Neutrophil (primary cell): ENCODE measurements at regions not wholly inside any gene's neighbourhood (a gene's known extent, or its start where the extent isn't known, plus 50 kb on each side); places are given as distances from the start of the nearest gene placed in this dataset.

Experiments used
- H3K27ac ChIP-seq: fragments of 200-600 bp; sonication (generic); 2 replicates; pipeline ENCODE4 v1.5.1; 2016; ENCODE audit warnings: mild to moderate bottlenecking, moderate library complexity
- H3K27me3 ChIP-seq: fragments of 200-600 bp; sonication (generic); 2 replicates; pipeline ENCODE4 v1.6.0; 2016; ENCODE audit warnings: mild to moderate bottlenecking
- H3K36me3 ChIP-seq: fragments of 200-600 bp; sonication (generic); 2 replicates; pipeline ENCODE4 v1.5.1; 2017
- H3K4me1 ChIP-seq, 2 experiments: fragments of 200-600 bp in 1 of 2; sonication (generic) in 1 of 2; 1 replicate in 1 of 2; 2 replicates in 1 of 2; pipeline versions ENCODE4 v1.5.1 to v1.6.1; 2013 to 2016; ENCODE audit warnings: low read depth in 1 of 2, low read length in 1 of 2, mild to moderate bottlenecking in 1 of 2, moderate library complexity in 1 of 2; ENCODE audit not compliant: control insufficient read depth in 1 of 2, insufficient read depth in 1 of 2
- H3K4me3 ChIP-seq, 2 experiments: fragments of 200-600 bp in 1 of 2; sonication (generic) in 1 of 2; 1 replicate in 1 of 2; 2 replicates in 1 of 2; pipeline ENCODE4 v1.5.1; 2013 to 2016; ENCODE audit warnings: low read depth in 1 of 2, low read length in 1 of 2, mild to moderate bottlenecking in 1 of 2, moderate library complexity in 1 of 2
- H3K9me3 ChIP-seq: fragments of 200-600 bp; sonication (generic); 2 replicates; pipeline ENCODE4 v1.5.1; 2016
- CTCF ChIP-seq: fragments of 200-600 bp; sonication (generic); IDR thresholded peaks from 2 replicates; pipeline ENCODE4 v1.5.1; 2016; ENCODE audit warnings: antibody characterized with exemption

GRCh38 chr2:16565481-16565880 lies 100.2 kb downstream of the CYRIA start:
- no peak for TF ChIP-seq CTCF
- H3K4me1 ChIP-seq, result no peaks in the 10 kb centered on the region
- no peaks in the 10 kb centered on the region for H3K27me3 ChIP-seq
- H3K27ac ChIP-seq, result no peak overlapping the region
- H3K36me3 ChIP-seq, result peaks cover 49% of the 10 kb centered on the region
- H3K9me3 ChIP-seq, result no peaks in the 10 kb centered on the region
- no peak overlapping the region for H3K4me3 ChIP-seq

GRCh38 chr2:16561676-16562075 lies 104.0 kb downstream of the CYRIA start:
- Histone ChIP-seq H3K36me3 (peaks cover 87% of the 10 kb centered on the region), H3K27ac (no peak overlapping the region)

DNA sequence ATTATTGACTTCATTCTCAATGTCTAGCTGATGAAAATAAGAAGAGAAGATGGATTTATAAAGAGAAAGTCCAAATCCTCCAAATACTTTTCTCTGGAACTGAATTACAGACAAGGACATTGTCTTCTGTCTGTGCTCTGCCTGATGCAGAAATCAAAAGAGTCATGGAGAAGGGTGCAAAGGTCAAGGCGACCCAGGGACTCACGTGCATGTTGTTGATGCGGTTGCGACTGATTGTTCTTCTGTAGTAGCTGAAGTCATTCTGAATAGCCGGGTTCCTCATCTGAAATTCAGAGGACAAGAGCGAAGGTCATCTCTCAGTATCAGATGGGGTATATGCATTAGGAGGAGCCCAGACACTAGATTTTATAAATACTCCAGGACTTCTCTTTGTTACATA lies 104.4 kb downstream of the CYRIA start:
- Histone ChIP-seq H3K27me3 (no peaks in the 10 kb centered on the region), H3K4me3 (no peak overlapping the region), H3K9me3 (no peaks in the 10 kb centered on the region), H3K36me3 (peaks cover 91% of the 10 kb centered on the region), H3K4me1 (no peaks in the 10 kb centered on the region), H3K27ac (no peak overlapping the region)
- TF ChIP-seq CTCF, result no peak

More at GRCh38 chr2:16561676-16562075, 104.0 kb downstream of the CYRIA start:
- H3K4me3 ChIP-seq, result no peak overlapping the region
- H3K9me3 ChIP-seq, result no peaks in the 10 kb centered on the region
- H3K4me1 ChIP-seq, result no peaks in the 10 kb centered on the region
- TF ChIP-seq CTCF, result no peak
- H3K27me3 ChIP-seq, result no peaks in the 10 kb centered on the region

GRCh38 chr2:16559278-16560067 lies 106.2 kb downstream of the CYRIA start:
- H3K9me3 ChIP-seq, result no peaks in the 10 kb centered on the region
- no peak overlapping the region for H3K4me3 ChIP-seq
- no peak for TF ChIP-seq CTCF
- H3K27ac ChIP-seq, result no peak overlapping the region
- no peaks in the 10 kb centered on the region for H3K4me1 ChIP-seq
- H3K27me3 ChIP-seq, result no peaks in the 10 kb centered on the region
- H3K36me3 ChIP-seq, result peaks cover 97% of the 10 kb centered on the region

- no peak for TF ChIP-seq CTCF
- no peak overlapping the region for H3K27ac ChIP-seq
- no peaks in the 10 kb centered on the region for H3K9me3 ChIP-seq
- H3K4me1 ChIP-seq, result no peaks in the 10 kb centered on the region
- peaks cover 74% of the 10 kb centered on the region for H3K36me3 ChIP-seq
- no peaks in the 10 kb centered on the region for H3K27me3 ChIP-seq
- no peak overlapping the region for H3K4me3 ChIP-seq
Measured at GRCh38 chr2:16554060-16554583, 111.5 kb downstream of the CYRIA start.
